ENCODE measurements at regions not wholly inside any gene's neighbourhood (a gene's known extent, or its start where the extent isn't known, plus 50 kb on each side); places are given as distances from the start of the nearest gene placed in this dataset.

DNA sequence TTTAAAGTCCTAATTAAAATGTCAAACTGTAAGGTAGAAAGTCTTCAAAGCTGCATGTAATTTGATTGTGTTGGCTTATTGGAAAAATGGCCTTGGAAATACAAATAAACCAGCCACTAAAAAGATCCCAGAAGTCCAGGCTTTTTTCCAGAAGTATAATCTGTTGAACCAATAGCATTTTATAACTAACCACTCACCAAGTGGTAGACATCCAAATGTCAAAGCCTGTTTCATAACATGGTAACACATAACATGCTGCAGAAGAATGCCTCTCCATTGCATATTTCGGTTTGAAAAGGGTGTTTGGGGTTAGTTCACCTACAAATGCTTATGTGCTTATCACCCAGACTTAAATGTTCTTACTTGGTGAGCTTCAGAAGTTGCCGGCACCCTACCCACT, 183.7 kb upstream of the DIO2 start:
- no TSS peak for BruUV-seq (replicated peaks)

DNA sequence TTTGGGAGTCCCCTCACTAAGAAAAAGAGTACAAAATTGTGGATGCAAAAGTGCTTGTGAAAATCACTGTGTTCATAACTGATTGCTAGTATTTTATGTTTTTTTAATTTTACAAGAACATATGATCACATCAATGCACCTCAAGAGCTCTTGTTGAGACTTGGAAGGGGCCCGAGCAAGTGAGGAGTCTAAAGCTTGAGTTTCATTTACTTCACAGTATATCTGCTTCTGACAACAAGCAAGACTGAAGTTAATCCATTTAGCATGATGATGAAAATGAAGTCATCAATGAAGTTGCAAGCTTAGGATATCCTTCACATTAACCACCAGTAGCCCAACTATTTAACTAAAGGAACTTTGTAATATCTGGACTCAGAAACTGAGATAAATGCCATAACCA, 182.5 kb upstream of the DIO2 start:
- no TSS peak for BruUV-seq (replicated peaks)
- Histone ChIP-seq H3K4me1 (ENCODE audit: insufficient read depth, low read length, poor library complexity, severe bottlenecking) (no peaks in the 10 kb centered on the region), H3K27ac (ENCODE audit: low read depth, low read length, poor library complexity, severe bottlenecking) (no peak overlapping the region), H3K36me3 (ENCODE audit: insufficient read depth, low read length, poor library complexity, severe bottlenecking) (no peaks in the 10 kb centered on the region), H3K4me3 (ENCODE audit: low read depth, low read length, poor library complexity, severe bottlenecking) (no peak overlapping the region), H3K27me3 (replicated peaks; ENCODE audit: insufficient read depth, low read depth, low read length, poor library complexity) (no peaks in the 10 kb centered on the region), H3K9me3 (ENCODE audit: low read depth, low read length, poor library complexity, severe bottlenecking) (no peaks in the 10 kb centered on the region)
- intact Hi-C loops (cut with micrococcal nuclease; ENCODE audit: unreplicated experiment) = no loop called here
- CTCF ChIA-PET = no interaction called here
- TF ChIP-seq EZH2 (IDR thresholded peaks at IDR 0.05; ENCODE audit: borderline replicate concordance, low read depth, low read length, poor library complexity, severe bottlenecking) = no peak
- TF ChIP-seq CTCF (conservative IDR thresholded peaks at IDR 0.05; ENCODE audit: low read depth, low read length) = no peak
- DNase-seq (ENCODE audit: low spot score) = no peak
- POLR2A ChIA-PET (ENCODE audit: low non-redundant PET) = no interaction called here

More for the DNA sequence above, 183.7 kb upstream of the DIO2 start:
- no peaks in the 10 kb centered on the region for H3K4me1 ChIP-seq (ENCODE audit: insufficient read depth, low read length, poor library complexity, severe bottlenecking)
- no peaks in the 10 kb centered on the region for H3K9me3 ChIP-seq (ENCODE audit: low read depth, low read length, poor library complexity, severe bottlenecking)
- no peak overlapping the region for H3K27ac ChIP-seq (ENCODE audit: low read depth, low read length, poor library complexity, severe bottlenecking)
- no peak overlapping the region for H3K4me3 ChIP-seq (ENCODE audit: low read depth, low read length, poor library complexity, severe bottlenecking)
- no peaks in the 10 kb centered on the region for H3K36me3 ChIP-seq (ENCODE audit: insufficient read depth, low read length, poor library complexity, severe bottlenecking)
- POLR2A ChIA-PET (ENCODE audit: low non-redundant PET) = no interaction called here
- intact Hi-C loops (cut with micrococcal nuclease; ENCODE audit: unreplicated experiment) = no loop called here
- H3K27me3 ChIP-seq (replicated peaks; ENCODE audit: insufficient read depth, low read depth, low read length, poor library complexity) = no peaks in the 10 kb centered on the region
- TF ChIP-seq CTCF (conservative IDR thresholded peaks at IDR 0.05; ENCODE audit: low read depth, low read length) = no peak
- TF ChIP-seq EZH2 (IDR thresholded peaks at IDR 0.05; ENCODE audit: borderline replicate concordance, low read depth, low read length, poor library complexity, severe bottlenecking) = no peak
- no peak for DNase-seq (ENCODE audit: low spot score)
- CTCF ChIA-PET = no interaction called here

GRCh38 chr14:80390906-80391305, 179.6 kb upstream of the DIO2 start:
- ChIA-PET CTCF (no interaction called here), POLR2A (ENCODE audit: low non-redundant PET) (no interaction called here)
- intact Hi-C loops (cut with micrococcal nuclease; ENCODE audit: unreplicated experiment) = no loop called here
- Histone ChIP-seq H3K4me1 (ENCODE audit: insufficient read depth, low read length, poor library complexity, severe bottlenecking) (no peaks in the 10 kb centered on the region), H3K36me3 (ENCODE audit: insufficient read depth, low read length, poor library complexity, severe bottlenecking) (no peaks in the 10 kb centered on the region), H3K9me3 (ENCODE audit: low read depth, low read length, poor library complexity, severe bottlenecking) (no peaks in the 10 kb centered on the region), H3K4me3 (ENCODE audit: low read depth, low read length, poor library complexity, severe bottlenecking) (no peak overlapping the region), H3K27me3 (replicated peaks; ENCODE audit: insufficient read depth, low read depth, low read length, poor library complexity) (no peaks in the 10 kb centered on the region), H3K27ac (ENCODE audit: low read depth, low read length, poor library complexity, severe bottlenecking) (no peak overlapping the region)
- TF ChIP-seq CTCF (conservative IDR thresholded peaks at IDR 0.05; ENCODE audit: low read depth, low read length) (no peak), EZH2 (IDR thresholded peaks at IDR 0.05; ENCODE audit: borderline replicate concordance, low read depth, low read length, poor library complexity, severe bottlenecking) (no peak)
- BruUV-seq (replicated peaks) = no TSS peak
- peak; percentile 2 for DNase-seq (ENCODE audit: low spot score)
